Gastrocnemius medialis (tissue), 4 donors: ENCODE measurements at regions not wholly inside any gene's neighbourhood (a gene's known extent, or its start where the extent isn't known, plus 50 kb on each side); places are given as distances from the start of the nearest gene placed in this dataset.

Experiments
- POLR2A ChIP-seq, 2 donors: fragments of 450-650 bp; IDR thresholded peaks; one replicate each; pipeline ENCODE4 v1.6.1; 2017; ENCODE audit warnings: antibody characterized with exemption in 2 of 2, mild to moderate bottlenecking in 2 of 2, moderate library complexity in 2 of 2
- TF ChIP-seq, protein P1 (sequence below), 5 experiments: fragments of 450-650 bp in 3 of 5; fragments of 200-600 bp in 2 of 5; sonication (generic) in 2 of 5; IDR thresholded peaks in 4 of 5; conservative IDR thresholded peaks in 1 of 5; 1 replicate in 4 of 5; 2 replicates in 1 of 5; pipeline ENCODE4 v1.5.1; 2016 to 2019; ENCODE audit warnings: antibody characterized with exemption in 5 of 5, mild to moderate bottlenecking in 3 of 5, moderate library complexity in 3 of 5

DNA sequence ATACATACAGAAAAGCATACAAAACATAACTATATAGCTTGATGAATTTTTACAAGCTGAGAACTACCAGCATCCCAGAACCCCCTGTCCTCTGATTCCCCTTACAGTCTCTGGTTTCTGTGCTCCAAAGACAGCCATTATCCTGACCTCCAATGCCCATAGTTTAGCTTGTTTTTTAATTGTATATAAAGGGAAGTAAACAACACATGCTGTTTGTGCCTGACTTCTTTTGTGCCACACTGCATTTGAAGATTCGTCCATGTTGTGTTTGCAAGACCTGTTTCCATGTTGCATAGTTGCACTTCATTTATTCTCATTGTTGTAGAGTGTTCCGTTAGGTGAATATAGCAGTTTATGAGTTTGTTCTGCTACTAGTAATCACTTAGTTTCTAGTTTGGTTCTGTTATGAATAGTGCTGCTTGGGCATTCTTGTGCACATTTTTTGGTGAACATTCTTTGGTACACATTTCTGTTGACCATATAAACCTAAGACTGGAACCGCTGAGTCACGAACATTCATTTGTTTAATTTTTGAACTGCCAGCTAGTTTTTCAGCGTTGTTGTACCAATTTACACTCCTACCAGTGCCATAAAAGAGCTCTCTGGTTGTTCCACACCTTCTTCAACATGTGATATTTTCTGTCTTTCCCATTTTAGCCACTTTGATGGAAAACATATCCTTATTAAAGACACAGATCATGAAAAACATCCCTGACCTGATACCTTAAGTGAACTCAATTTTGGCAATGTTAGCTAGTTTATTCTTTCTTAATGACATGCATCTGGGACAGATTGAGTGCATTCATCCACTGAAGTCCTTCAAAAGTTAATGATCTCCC lies 78.1 kb upstream of the ANXA1 start:
- TF ChIP-seq, protein P1, sequence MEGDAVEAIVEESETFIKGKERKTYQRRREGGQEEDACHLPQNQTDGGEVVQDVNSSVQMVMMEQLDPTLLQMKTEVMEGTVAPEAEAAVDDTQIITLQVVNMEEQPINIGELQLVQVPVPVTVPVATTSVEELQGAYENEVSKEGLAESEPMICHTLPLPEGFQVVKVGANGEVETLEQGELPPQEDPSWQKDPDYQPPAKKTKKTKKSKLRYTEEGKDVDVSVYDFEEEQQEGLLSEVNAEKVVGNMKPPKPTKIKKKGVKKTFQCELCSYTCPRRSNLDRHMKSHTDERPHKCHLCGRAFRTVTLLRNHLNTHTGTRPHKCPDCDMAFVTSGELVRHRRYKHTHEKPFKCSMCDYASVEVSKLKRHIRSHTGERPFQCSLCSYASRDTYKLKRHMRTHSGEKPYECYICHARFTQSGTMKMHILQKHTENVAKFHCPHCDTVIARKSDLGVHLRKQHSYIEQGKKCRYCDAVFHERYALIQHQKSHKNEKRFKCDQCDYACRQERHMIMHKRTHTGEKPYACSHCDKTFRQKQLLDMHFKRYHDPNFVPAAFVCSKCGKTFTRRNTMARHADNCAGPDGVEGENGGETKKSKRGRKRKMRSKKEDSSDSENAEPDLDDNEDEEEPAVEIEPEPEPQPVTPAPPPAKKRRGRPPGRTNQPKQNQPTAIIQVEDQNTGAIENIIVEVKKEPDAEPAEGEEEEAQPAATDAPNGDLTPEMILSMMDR (IDR thresholded peaks at IDR 0.05 in 4 of 5, conservative IDR thresholded peaks at IDR 0.05 in 1 of 5): no peak
- no peak for TF ChIP-seq POLR2A (IDR thresholded peaks at IDR 0.05)
